ENCODE measurements at regions not wholly inside any gene's neighbourhood (a gene's known extent, or its start where the extent isn't known, plus 50 kb on each side); places are given as distances from the start of the nearest gene placed in this dataset.

DNA sequence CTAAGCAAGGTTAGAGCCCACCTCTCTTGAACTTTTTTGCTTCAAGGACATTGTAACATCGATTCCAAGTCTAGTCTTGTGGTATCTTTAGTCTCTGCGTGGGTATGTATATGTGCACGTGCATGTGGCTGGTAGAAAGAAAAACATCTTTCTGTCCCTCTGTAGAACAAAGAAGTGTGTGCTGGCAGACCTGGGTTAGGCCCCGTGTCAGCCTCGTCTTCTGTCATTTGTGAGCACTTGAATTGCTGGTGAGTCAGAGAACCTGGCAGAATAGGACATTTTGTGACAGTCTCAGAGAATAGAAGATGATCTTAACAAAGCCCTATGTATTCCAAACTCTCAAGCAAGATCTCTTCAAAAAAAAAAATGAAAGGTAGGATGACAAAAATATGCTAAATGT lies 102.2 kb upstream of the ATP10A start:
- no peak for TF ChIP-seq RAD21 (IDR thresholded peaks at IDR 0.05; ENCODE audit: low read depth)
- TF ChIP-seq JUND (IDR thresholded peaks at IDR 0.05) = no peak
- TF ChIP-seq, protein P1, sequence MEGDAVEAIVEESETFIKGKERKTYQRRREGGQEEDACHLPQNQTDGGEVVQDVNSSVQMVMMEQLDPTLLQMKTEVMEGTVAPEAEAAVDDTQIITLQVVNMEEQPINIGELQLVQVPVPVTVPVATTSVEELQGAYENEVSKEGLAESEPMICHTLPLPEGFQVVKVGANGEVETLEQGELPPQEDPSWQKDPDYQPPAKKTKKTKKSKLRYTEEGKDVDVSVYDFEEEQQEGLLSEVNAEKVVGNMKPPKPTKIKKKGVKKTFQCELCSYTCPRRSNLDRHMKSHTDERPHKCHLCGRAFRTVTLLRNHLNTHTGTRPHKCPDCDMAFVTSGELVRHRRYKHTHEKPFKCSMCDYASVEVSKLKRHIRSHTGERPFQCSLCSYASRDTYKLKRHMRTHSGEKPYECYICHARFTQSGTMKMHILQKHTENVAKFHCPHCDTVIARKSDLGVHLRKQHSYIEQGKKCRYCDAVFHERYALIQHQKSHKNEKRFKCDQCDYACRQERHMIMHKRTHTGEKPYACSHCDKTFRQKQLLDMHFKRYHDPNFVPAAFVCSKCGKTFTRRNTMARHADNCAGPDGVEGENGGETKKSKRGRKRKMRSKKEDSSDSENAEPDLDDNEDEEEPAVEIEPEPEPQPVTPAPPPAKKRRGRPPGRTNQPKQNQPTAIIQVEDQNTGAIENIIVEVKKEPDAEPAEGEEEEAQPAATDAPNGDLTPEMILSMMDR (IDR thresholded peaks at IDR 0.05 in 2 of 3, conservative IDR thresholded peaks at IDR 0.05 in 1 of 3; ENCODE audit: borderline replicate concordance in 1 of 3, insufficient read depth in 1 of 3, low read depth in 2 of 3, low read length in 2 of 3) = no peak
- TF ChIP-seq POLR2AphosphoS5 (IDR thresholded peaks at IDR 0.05; ENCODE audit: low read depth, low read length) = no peak
- no peak for TF ChIP-seq YY1 (IDR thresholded peaks at IDR 0.05; ENCODE audit: extremely low read depth, insufficient replicate concordance, low read depth, low read length)
- TF ChIP-seq, protein P2, sequence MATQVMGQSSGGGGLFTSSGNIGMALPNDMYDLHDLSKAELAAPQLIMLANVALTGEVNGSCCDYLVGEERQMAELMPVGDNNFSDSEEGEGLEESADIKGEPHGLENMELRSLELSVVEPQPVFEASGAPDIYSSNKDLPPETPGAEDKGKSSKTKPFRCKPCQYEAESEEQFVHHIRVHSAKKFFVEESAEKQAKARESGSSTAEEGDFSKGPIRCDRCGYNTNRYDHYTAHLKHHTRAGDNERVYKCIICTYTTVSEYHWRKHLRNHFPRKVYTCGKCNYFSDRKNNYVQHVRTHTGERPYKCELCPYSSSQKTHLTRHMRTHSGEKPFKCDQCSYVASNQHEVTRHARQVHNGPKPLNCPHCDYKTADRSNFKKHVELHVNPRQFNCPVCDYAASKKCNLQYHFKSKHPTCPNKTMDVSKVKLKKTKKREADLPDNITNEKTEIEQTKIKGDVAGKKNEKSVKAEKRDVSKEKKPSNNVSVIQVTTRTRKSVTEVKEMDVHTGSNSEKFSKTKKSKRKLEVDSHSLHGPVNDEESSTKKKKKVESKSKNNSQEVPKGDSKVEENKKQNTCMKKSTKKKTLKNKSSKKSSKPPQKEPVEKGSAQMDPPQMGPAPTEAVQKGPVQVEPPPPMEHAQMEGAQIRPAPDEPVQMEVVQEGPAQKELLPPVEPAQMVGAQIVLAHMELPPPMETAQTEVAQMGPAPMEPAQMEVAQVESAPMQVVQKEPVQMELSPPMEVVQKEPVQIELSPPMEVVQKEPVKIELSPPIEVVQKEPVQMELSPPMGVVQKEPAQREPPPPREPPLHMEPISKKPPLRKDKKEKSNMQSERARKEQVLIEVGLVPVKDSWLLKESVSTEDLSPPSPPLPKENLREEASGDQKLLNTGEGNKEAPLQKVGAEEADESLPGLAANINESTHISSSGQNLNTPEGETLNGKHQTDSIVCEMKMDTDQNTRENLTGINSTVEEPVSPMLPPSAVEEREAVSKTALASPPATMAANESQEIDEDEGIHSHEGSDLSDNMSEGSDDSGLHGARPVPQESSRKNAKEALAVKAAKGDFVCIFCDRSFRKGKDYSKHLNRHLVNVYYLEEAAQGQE (IDR thresholded peaks at IDR 0.05; ENCODE audit: low read depth) = no peak
- no peak for TF ChIP-seq POLR2A (IDR thresholded peaks at IDR 0.05; ENCODE audit: borderline replicate concordance, extremely low read depth, insufficient read depth, insufficient read length)
- TF ChIP-seq, protein P3, sequence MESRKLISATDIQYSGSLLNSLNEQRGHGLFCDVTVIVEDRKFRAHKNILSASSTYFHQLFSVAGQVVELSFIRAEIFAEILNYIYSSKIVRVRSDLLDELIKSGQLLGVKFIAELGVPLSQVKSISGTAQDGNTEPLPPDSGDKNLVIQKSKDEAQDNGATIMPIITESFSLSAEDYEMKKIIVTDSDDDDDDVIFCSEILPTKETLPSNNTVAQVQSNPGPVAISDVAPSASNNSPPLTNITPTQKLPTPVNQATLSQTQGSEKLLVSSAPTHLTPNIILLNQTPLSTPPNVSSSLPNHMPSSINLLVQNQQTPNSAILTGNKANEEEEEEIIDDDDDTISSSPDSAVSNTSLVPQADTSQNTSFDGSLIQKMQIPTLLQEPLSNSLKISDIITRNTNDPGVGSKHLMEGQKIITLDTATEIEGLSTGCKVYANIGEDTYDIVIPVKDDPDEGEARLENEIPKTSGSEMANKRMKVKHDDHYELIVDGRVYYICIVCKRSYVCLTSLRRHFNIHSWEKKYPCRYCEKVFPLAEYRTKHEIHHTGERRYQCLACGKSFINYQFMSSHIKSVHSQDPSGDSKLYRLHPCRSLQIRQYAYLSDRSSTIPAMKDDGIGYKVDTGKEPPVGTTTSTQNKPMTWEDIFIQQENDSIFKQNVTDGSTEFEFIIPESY (IDR thresholded peaks at IDR 0.05; ENCODE audit: extremely low read depth, insufficient replicate concordance, low read length) = no peak
- no peak for TF ChIP-seq CEBPB (IDR thresholded peaks at IDR 0.05; ENCODE audit: low read depth)
- TF ChIP-seq, protein P4, sequence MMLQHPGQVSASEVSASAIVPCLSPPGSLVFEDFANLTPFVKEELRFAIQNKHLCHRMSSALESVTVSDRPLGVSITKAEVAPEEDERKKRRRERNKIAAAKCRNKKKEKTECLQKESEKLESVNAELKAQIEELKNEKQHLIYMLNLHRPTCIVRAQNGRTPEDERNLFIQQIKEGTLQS (IDR thresholded peaks at IDR 0.05) = no peak
